Spleen (tissue), 11 donors: ENCODE measurements at regions not wholly inside any gene's neighbourhood (a gene's known extent, or its start where the extent isn't known, plus 50 kb on each side); places are given as distances from the start of the nearest gene placed in this dataset.

Source experiments
- DNase-seq: peaks from one replicate; pipeline ENCODE4 v3.0.0-alpha.2; 2020
- H3K27ac ChIP-seq, 8 donors: fragments of 200-600 bp; sonication (generic) in 7 of 8; 1 replicate in 4 of 8; 2 replicates in 4 of 8; pipeline versions ENCODE4 v1.5.0 to v1.8.0; 2016 to 2021; ENCODE audit warnings: inconsistent platforms in 4 of 8, mild to moderate bottlenecking in 4 of 8, moderate library complexity in 1 of 8
- H3K27me3 ChIP-seq, 7 donors: fragments of 200-600 bp; sonication (generic) in 6 of 7; replicated peaks in 1 of 7; 1 replicate in 4 of 7; 2 replicates in 3 of 7; pipeline versions ENCODE4 v1.5.0 to v1.8.0; 2016 to 2021; ENCODE audit warnings: inconsistent platforms in 3 of 7, mild to moderate bottlenecking in 1 of 7
- H3K36me3 ChIP-seq, 6 donors: fragments of 200-600 bp; sonication (generic) in 5 of 6; 1 replicate in 4 of 6; 2 replicates in 2 of 6; pipeline versions ENCODE4 v1.5.0 to v1.8.0; 2016 to 2021; ENCODE audit warnings: inconsistent platforms in 2 of 6
- H3K4me1 ChIP-seq, 6 donors: fragments of 200-600 bp; sonication (generic) in 5 of 6; 1 replicate in 3 of 6; 2 replicates in 3 of 6; pipeline versions ENCODE4 v1.5.0 to v1.8.0; 2016 to 2021; ENCODE audit warnings: inconsistent platforms in 3 of 6
- H3K4me3 ChIP-seq, 8 donors: fragments of 200-600 bp; sonication (generic) in 7 of 8; 1 replicate in 4 of 8; 2 replicates in 4 of 8; pipeline versions ENCODE4 v1.5.0 to v1.8.0; 2016 to 2021; ENCODE audit warnings: inconsistent platforms in 4 of 8, mild to moderate bottlenecking in 4 of 8, moderate library complexity in 2 of 8
- H3K9me3 ChIP-seq, 8 donors: fragments of 200-600 bp; sonication (generic) in 7 of 8; 1 replicate in 4 of 8; 2 replicates in 4 of 8; pipeline versions ENCODE4 v1.5.0 to v1.8.0; 2016 to 2021; ENCODE audit warnings: inconsistent platforms in 4 of 8
- CTCF ChIP-seq, 11 experiments: fragments of 200-600 bp in 7 of 11; fragments of 450-650 bp in 4 of 11; sonication (generic) in 4 of 11; IDR thresholded peaks in 8 of 11; conservative IDR thresholded peaks in 3 of 11; 1 replicate in 7 of 11; 2 replicates in 4 of 11; pipeline versions ENCODE4 v1.4.0 to v1.8.0; 2016 to 2021; ENCODE audit warnings: antibody characterized with exemption in 11 of 11, inconsistent platforms in 4 of 11, mild to moderate bottlenecking in 1 of 11
- POLR2A ChIP-seq, 3 donors: fragments of 450-650 bp; IDR thresholded peaks; one replicate each; pipeline ENCODE4 v1.5.1; 2017; ENCODE audit warnings: antibody characterized with exemption in 3 of 3, mild to moderate bottlenecking in 1 of 3
- POLR2AphosphoS5 ChIP-seq, 3 donors: sonication (generic); formaldehyde crosslinking; IDR thresholded peaks; one replicate each; pipeline ENCODE4 v1.5.1; 2017; ENCODE audit warnings: antibody characterized with exemption in 3 of 3
- WGBS, 5 donors: extraction: QIAGEN DNeasy Blood & Tissue Kit in 3 of 5; methylation state at CpG; one replicate each; pipeline versions ENCODE4 v1.1.5 to v1.1.7; 2013 to 2018; 5-methylcytosine and 5-hydroxymethylcytosine counted together
- intact Hi-C: fragments of 100-400 bp; cut with DNase I; formaldehyde crosslinking; loops from one replicate; pipeline ENCODE4 v1.15.0; 2023; ENCODE audit warnings: low total_unique reads
- donor health status: healthy with polysubstance abuse.
- donor health status: DM: no; HTN: no; CAD: no; lungs with moderate emphysema.
- donor health status: DM: no; HTN: no; CAD: no.
- donor health status: Bipolar disorder and iron deficiency.
- donor health status: healthy.
- donor health status: DM: no; HTN: no; CAD: no.
- donor health status: DM: yes; HTN: yes; CAD: no.

GRCh38 chr16:64416216-64417005 is 705.5 kb downstream of the CDH11 start:
- no peak for TF ChIP-seq POLR2A (IDR thresholded peaks at IDR 0.05)
- TF ChIP-seq POLR2AphosphoS5 (IDR thresholded peaks at IDR 0.05), result no peak
- TF ChIP-seq CTCF (IDR thresholded peaks at IDR 0.05 in 8 of 11, conservative IDR thresholded peaks at IDR 0.05 in 3 of 11), result no peak
- H3K9me3 ChIP-seq, result peaks cover 0 to 16% (median 2%) of the 10 kb centered on the region in 8 donors

GRCh38 chr16:64412578-64413280 is 709.1 kb downstream of the CDH11 start:
- H3K27ac ChIP-seq, result no peak overlapping the region
- TF ChIP-seq POLR2AphosphoS5 (IDR thresholded peaks at IDR 0.05), result no peak
- no peak for TF ChIP-seq CTCF (IDR thresholded peaks at IDR 0.05 in 8 of 11, conservative IDR thresholded peaks at IDR 0.05 in 3 of 11)
- TF ChIP-seq POLR2A (IDR thresholded peaks at IDR 0.05), result no peak
- H3K9me3 ChIP-seq, result peaks cover 0 to 9% (median 0%) of the 10 kb centered on the region in 8 donors
- WGBS, 5 donors, result 44 to 67% (median 61%) methylated on average over 2 of the region's 2 CpGs
- intact Hi-C loops, result no loop called here
- no peak overlapping the region for H3K4me3 ChIP-seq
- peaks cover 0 to 8% (median 0%) of the 10 kb centered on the region in 6 donors for H3K4me1 ChIP-seq
- no peaks in the 10 kb centered on the region for H3K36me3 ChIP-seq
- DNase-seq, result no peak
- no peaks in the 10 kb centered on the region for H3K27me3 ChIP-seq

More at GRCh38 chr16:64416216-64417005, 705.5 kb downstream of the CDH11 start:
- WGBS, 5 donors, result 57 to 73% (median 70%) methylated on average over 5 of the region's 5 CpGs
- Histone ChIP-seq H3K27ac (peak overlapping the region in 5 of 8 donors; percentile 0 to 34 (median 7)), H3K36me3 (no peaks in the 10 kb centered on the region), H3K4me3 (peak overlapping the region in 2 of 8 donors; percentile 17 to 56), H3K4me1 (peaks cover 0 to 8% (median 0%) of the 10 kb centered on the region in 6 donors), H3K27me3 (no peaks in the 10 kb centered on the region)
- intact Hi-C loops, result no loop called here
- no peak for DNase-seq

- H3K27me3 ChIP-seq, result no peaks in the 10 kb centered on the region
- WGBS, 5 donors, result 67 to 91% (median 79%) methylated on average over 1 of the region's 1 CpG
- peaks cover 0 to 7% (median 0%) of the 10 kb centered on the region in 8 donors for H3K9me3 ChIP-seq
- intact Hi-C loops, result no loop called here
- peak overlapping the region in 1 of 8 donors; percentile 11 for H3K27ac ChIP-seq
- DNase-seq, result no peak
- no peaks in the 10 kb centered on the region for H3K36me3 ChIP-seq
- H3K4me1 ChIP-seq, result no peaks in the 10 kb centered on the region
- no peak overlapping the region for H3K4me3 ChIP-seq
- TF ChIP-seq POLR2AphosphoS5 (IDR thresholded peaks at IDR 0.05) (no peak), CTCF (IDR thresholded peaks at IDR 0.05 in 8 of 11, conservative IDR thresholded peaks at IDR 0.05 in 3 of 11) (no peak), POLR2A (IDR thresholded peaks at IDR 0.05) (no peak)
Observed at GRCh38 chr16:64410306-64410705, 711.6 kb downstream of the CDH11 start.

- WGBS, 5 donors, result 60 to 78% (median 70%) methylated on average over 4 of the region's 4 CpGs
- DNase-seq, result no peak
- intact Hi-C loops, result no loop called here
- H3K27me3 ChIP-seq, result no peaks in the 10 kb centered on the region
- no peak for TF ChIP-seq POLR2AphosphoS5 (IDR thresholded peaks at IDR 0.05)
- no peak for TF ChIP-seq POLR2A (IDR thresholded peaks at IDR 0.05)
- no peak for TF ChIP-seq CTCF (IDR thresholded peaks at IDR 0.05 in 8 of 11, conservative IDR thresholded peaks at IDR 0.05 in 3 of 11)
- peak overlapping the region in 1 of 8 donors; percentile 11 for H3K27ac ChIP-seq
- peaks cover 0 to 4% (median 0%) of the 10 kb centered on the region in 8 donors for H3K9me3 ChIP-seq
- H3K4me1 ChIP-seq, result no peaks in the 10 kb centered on the region
- H3K36me3 ChIP-seq, result no peaks in the 10 kb centered on the region
- H3K4me3 ChIP-seq, result no peak overlapping the region
Observed at GRCh38 chr16:64409783-64410210, 712.1 kb downstream of the CDH11 start.
